Panc1 (cell line): ENCODE measurements at regions not wholly inside any gene's neighbourhood (a gene's known extent, or its start where the extent isn't known, plus 50 kb on each side); places are given as distances from the start of the nearest gene placed in this dataset.
"Not testable (repeated sequence)": the region's sequence is repeated elsewhere in the genome, so short reads cannot be mapped to it uniquely, and the experiment has no call there.

Source experiments
- ATAC-seq: fragments of 200-7000 bp; cut with Tn5 transposase; 2 replicates; pipeline ENCODE4 v1.9.1; 2020; ENCODE audit warnings: mild to moderate bottlenecking, moderate library complexity
- BruUV-seq: library from RNA; stranded (reverse); fragments of 400-500 nt; replicated peaks from 2 replicates; lab custom pipeline; 2021; lab: Mats Ljungman, UMichigan
- CTCF ChIA-PET: fragments of 300-600 bp; sonication (Branson Sonifier 250); formaldehyde crosslinking; loops from one replicate; lab custom pipeline; 2022; ENCODE audit warnings: antibody characterized with exemption; lab: Charles Lee
- POLR2A ChIA-PET: fragments of 300-600 bp; sonication (Branson Sonifier 250); formaldehyde crosslinking; loops from one replicate; lab custom pipeline; 2022; ENCODE audit warnings: antibody characterized with exemption; lab: Charles Lee
- DNase-seq: peaks from one replicate; pipeline ENCODE4 v3.0.0-alpha.2; 2010; ENCODE audit warnings: low read depth, low spot score
- H3K27ac ChIP-seq: 2 replicates; pipeline ENCODE4 v1.5.1; 2011; ENCODE audit warnings: mild to moderate bottlenecking, low read length, inconsistent platforms
- H3K27me3 ChIP-seq: fragments of 200-500 bp; sonication (Bioruptor generic); 2 replicates; pipeline ENCODE4 v1.6.0; 2014; ENCODE audit warnings: low read length, inconsistent platforms; ENCODE audit not compliant: control insufficient read depth, insufficient read depth
- H3K36me3 ChIP-seq: fragments of 200-500 bp; sonication (Bioruptor generic); 2 replicates; pipeline ENCODE4 v1.5.1; 2014; ENCODE audit warnings: inconsistent platforms, mild to moderate bottlenecking, low read length, moderate library complexity; ENCODE audit not compliant: control insufficient read depth, insufficient read depth
- H3K4me1 ChIP-seq: 2 replicates; pipeline ENCODE4 v1.5.1; 2011; ENCODE audit warnings: inconsistent platforms, mild to moderate bottlenecking, low read length, moderate library complexity; ENCODE audit not compliant: control insufficient read depth, insufficient read depth
- H3K4me3 ChIP-seq, 2 experiments: 2 replicates each; pipeline ENCODE4 v1.5.1; 2011 to 2012; ENCODE audit warnings: low read depth in 2 of 2, low read length in 2 of 2, mild to moderate bottlenecking in 2 of 2, inconsistent platforms in 1 of 2, moderate library complexity in 1 of 2
- H3K9me3 ChIP-seq: fragments of 200-500 bp; sonication (Bioruptor generic); 2 replicates; pipeline ENCODE4 v1.5.1; 2014; ENCODE audit warnings: low read depth, mild to moderate bottlenecking, inconsistent platforms, low read length, moderate library complexity; ENCODE audit not compliant: control insufficient read depth, insufficient read depth
- in situ Hi-C: cut with HindIII; loops from 2 replicates; pipeline ENCODE4 v1.10.0; 2016; ENCODE audit warnings: low sequenced_read_pairs, low pct_unique_long_range_greater_than_20kb
- intact Hi-C: fragments of 100-400 bp; cut with micrococcal nuclease; formaldehyde crosslinking; loops from one replicate; pipeline ENCODE4 v1.10.0; 2022; ENCODE audit not compliant: unreplicated experiment

DNA sequence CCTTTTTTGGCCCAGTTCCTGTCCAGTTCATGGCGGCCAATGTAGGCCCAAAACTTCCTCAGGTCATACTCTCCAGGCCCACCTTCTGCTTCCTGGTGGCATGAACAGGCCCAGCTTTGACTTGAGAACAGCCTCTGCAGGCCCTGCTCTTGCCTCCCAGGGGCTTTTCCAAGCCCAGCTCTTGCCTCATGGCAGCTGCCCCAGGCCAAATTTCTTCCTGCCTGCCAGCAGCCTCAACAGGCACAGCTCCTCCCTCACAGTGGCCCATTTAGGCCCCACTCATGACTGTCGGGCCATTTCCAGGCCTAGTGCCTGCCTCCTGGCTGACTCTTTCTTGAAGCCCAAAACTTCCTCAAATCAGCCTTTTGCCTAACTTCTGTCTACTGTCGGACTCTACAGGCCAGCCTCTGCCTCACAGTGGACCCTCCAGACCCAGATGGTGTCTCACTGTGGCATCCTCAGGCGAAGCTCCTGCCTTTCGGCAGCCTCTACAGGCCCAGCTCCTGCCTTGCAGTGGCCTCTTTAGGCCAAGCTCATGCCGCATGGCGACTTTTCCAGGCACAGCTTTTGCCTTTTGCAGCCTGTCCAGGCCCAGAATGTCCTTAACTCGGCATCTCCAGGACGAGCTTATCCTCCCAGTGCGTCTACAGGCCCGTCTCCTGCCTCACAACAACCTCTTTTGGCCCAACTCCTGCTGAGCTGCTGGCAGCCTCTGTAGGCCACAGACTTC is 53.7 kb upstream of the METTL14 start:
- ATAC-seq, H3K9me3 ChIP-seq, DNase-seq, in situ Hi-C loops, BruUV-seq, H3K27me3 ChIP-seq, H3K4me1 ChIP-seq, H3K27ac ChIP-seq, H3K4me3 ChIP-seq, intact Hi-C loops, CTCF ChIA-PET, H3K36me3 ChIP-seq, POLR2A ChIA-PET: not testable (repeated sequence)

DNA sequence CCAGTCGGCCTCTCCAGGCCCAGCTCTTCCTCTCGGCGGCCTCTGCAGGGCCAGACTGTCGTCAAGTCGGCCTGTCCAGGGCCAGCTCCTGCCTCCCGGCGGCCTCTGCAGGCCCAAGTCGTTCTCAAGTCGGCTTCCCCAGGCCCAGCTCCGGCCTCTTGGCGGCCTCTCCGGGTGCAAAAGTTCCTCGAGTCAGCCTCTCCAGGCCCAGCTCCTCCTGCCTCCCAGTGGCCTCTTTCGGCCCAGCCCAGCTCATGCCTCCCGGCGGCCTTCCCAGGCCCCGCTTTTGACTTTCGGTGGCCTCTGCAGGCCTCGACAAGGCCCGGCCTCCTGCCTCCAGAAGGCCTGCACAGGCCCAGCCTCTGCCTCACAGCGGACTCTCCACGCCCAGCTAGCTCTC is 51.7 kb upstream of the METTL14 start:
- CTCF ChIA-PET, in situ Hi-C loops, H3K36me3 ChIP-seq, POLR2A ChIA-PET, ATAC-seq, H3K27me3 ChIP-seq, BruUV-seq, H3K4me3 ChIP-seq, intact Hi-C loops, H3K9me3 ChIP-seq, H3K4me1 ChIP-seq, H3K27ac ChIP-seq, DNase-seq: not testable (repeated sequence)

DNA sequence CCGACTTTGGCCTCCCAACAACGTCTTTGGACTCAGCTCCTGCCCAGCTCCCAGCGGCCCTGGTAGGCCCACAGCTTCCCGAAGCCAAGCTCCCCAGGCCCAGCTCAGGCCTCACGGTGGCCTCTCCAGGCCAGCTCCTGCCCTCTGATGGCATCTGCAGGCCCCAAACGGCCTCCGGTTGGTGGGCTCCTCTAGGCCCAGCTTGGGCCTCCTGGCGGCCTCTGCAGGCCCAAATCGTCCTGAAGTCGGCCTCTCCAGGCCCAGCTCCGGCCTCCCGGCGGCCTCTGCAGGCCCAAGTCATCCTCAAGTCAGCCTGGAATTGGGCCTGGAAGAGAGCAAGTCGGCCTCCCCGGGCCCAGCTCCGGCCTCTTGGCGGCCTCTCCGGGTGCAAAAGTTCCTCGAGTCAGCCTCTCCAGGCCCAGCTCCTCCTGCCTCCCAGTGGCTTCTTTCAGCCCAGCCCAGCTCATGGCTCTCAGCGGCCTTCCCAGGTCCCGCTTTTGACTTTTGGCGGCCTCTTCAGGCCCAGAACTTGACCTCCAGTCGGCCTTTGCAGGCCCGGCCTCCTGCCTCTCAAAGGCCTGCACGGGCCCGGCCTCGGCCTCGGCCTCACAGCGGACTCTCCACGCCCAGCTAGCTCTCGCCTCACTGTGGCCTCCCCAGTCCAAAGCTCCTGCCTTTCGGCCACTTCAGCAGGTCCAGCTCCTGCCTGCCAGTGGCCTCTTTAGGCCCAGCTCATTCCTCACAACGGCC is 50.9 kb upstream of the METTL14 start:
- H3K27me3 ChIP-seq, H3K4me3 ChIP-seq, DNase-seq, H3K4me1 ChIP-seq, H3K36me3 ChIP-seq, BruUV-seq, POLR2A ChIA-PET, H3K9me3 ChIP-seq, ATAC-seq, intact Hi-C loops, H3K27ac ChIP-seq, in situ Hi-C loops, CTCF ChIA-PET: not testable (repeated sequence)
